Activated naive CD4-positive, alpha-beta T cell treated with anti-CD3 and anti-CD28 coated beads, Interleukin-2, amount 50 U/mL, for 72 hours (primary cell): ENCODE measurements at regions not wholly inside any gene's neighbourhood (a gene's known extent, or its start where the extent isn't known, plus 50 kb on each side); places are given as distances from the start of the nearest gene placed in this dataset.

ENCODE experiments used
- ATAC-seq, 2 donors: fragments of 150-1000 bp; cut with Tn5 transposase; 2 replicates each; pipeline ENCODE4 v1.10.0; 2021; ENCODE audit warnings: mild to moderate bottlenecking in 2 of 2, moderate library complexity in 2 of 2
- DNase-seq, 2 donors: peaks; one replicate each; pipeline ENCODE4 v3.0.0; 2021 to 2022; ENCODE audit warnings: low spot score in 2 of 2
- H3K27ac Mint-ChIP-seq, 2 donors: one replicate each; pipeline ENCODE4 v1.8.0; 2022; ENCODE audit warnings: mild to moderate bottlenecking in 2 of 2, mixed read lengths in 2 of 2
- H3K36me3 Mint-ChIP-seq, 2 donors: one replicate each; pipeline ENCODE4 v1.8.0; 2022; ENCODE audit warnings: mixed read lengths in 2 of 2
- H3K9me3 Mint-ChIP-seq, 2 donors: one replicate each; pipeline ENCODE4 v1.8.0; 2022; ENCODE audit warnings: mixed read lengths in 2 of 2

- H3K9me3 Mint-ChIP-seq = no peaks in the 10 kb centered on the region
- no peak for ATAC-seq
- no peaks in the 10 kb centered on the region for H3K36me3 Mint-ChIP-seq
- DNase-seq = no peak
- H3K27ac Mint-ChIP-seq = no peak overlapping the region
Measured at GRCh38 chr10:130834573-130834972, 476.9 kb downstream of the TCERG1L start.

DNA sequence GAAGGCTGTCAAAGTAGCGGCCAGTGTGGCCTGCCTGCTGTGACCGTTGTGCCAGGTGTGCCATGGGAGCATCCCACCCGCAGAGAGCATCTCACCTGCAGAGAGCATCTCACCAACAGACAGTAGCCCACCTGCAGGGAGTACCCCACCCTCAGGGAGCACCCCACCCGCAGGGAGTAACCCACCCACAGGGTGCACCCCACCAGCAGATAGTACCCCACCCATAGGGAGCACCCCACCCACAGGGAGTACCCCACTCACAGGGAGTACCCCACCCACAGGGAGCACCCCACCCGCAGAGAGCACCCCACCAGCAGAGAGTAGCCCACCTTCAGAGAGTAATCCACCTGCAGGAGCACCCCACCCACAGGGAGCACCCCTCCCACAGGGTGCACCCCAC lies 476.5 kb downstream of the TCERG1L start:
- H3K9me3 Mint-ChIP-seq = no peaks in the 10 kb centered on the region
- no peaks in the 10 kb centered on the region for H3K36me3 Mint-ChIP-seq
- no peak overlapping the region for H3K27ac Mint-ChIP-seq
- no peak for DNase-seq
- no peak for ATAC-seq

- no peaks in the 10 kb centered on the region for H3K36me3 Mint-ChIP-seq
- no peak for DNase-seq
- H3K27ac Mint-ChIP-seq = no peak overlapping the region
- no peaks in the 10 kb centered on the region for H3K9me3 Mint-ChIP-seq
- no peak for ATAC-seq
Measured at GRCh38 chr10:130836344-130836743, 475.2 kb downstream of the TCERG1L start.

GRCh38 chr10:130843051-130843653 lies 468.4 kb downstream of the TCERG1L start:
- H3K27ac Mint-ChIP-seq = no peak overlapping the region
- H3K9me3 Mint-ChIP-seq = no peaks in the 10 kb centered on the region
- ATAC-seq = no peak
- H3K36me3 Mint-ChIP-seq = no peaks in the 10 kb centered on the region
- no peak for DNase-seq

GRCh38 chr10:130844310-130844709 lies 467.2 kb downstream of the TCERG1L start:
- no peak overlapping the region for H3K27ac Mint-ChIP-seq
- no peaks in the 10 kb centered on the region for H3K9me3 Mint-ChIP-seq
- ATAC-seq (no peak), DNase-seq (no peak)
- no peaks in the 10 kb centered on the region for H3K36me3 Mint-ChIP-seq

- no peak overlapping the region for H3K27ac Mint-ChIP-seq
- no peaks in the 10 kb centered on the region for H3K36me3 Mint-ChIP-seq
- ATAC-seq (no peak), DNase-seq (no peak)
- peaks cover 11 to 12% of the 10 kb centered on the region in 2 donors for H3K9me3 Mint-ChIP-seq
Measured at GRCh38 chr10:130847170-130847569, 464.4 kb downstream of the TCERG1L start.

- ATAC-seq (no peak), DNase-seq (no peak)
- Mint-ChIP-seq H3K27ac (no peak overlapping the region), H3K36me3 (peaks cover 9 to 10% of the 10 kb centered on the region in 2 donors), H3K9me3 (peaks cover 19 to 20% of the 10 kb centered on the region in 2 donors)
Measured at GRCh38 chr10:130848855-130849254, 462.7 kb downstream of the TCERG1L start.

DNA sequence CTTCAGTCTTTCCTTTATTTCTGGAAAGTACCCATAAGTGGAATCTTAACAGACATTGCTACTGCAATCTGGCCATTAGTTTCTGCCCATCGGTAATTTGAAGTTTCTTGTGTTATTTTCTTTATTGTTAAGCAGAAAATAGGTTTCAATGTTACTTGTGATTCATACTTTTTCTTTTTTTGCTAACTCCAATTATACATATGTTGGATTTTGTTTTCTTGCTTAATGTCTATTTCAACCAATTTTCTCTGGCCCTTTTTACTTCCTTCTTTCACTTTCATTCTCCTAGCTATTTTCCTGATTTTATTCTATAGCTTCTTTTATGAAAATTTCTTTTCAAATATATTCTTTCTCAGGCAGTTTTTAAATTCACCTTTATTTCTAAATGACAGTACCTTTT lies 457.4 kb downstream of the TCERG1L start:
- no peak for ATAC-seq
- DNase-seq = no peak
- Mint-ChIP-seq H3K27ac (no peak overlapping the region), H3K36me3 (peaks cover 28 to 35% of the 10 kb centered on the region in 2 donors), H3K9me3 (peaks cover 38% of the 10 kb centered on the region in 2 donors)

GRCh38 chr10:130857631-130858295 lies 453.8 kb downstream of the TCERG1L start:
- no peak overlapping the region for H3K27ac Mint-ChIP-seq
- no peak for DNase-seq
- peaks cover 26 to 33% of the 10 kb centered on the region in 2 donors for H3K36me3 Mint-ChIP-seq
- H3K9me3 Mint-ChIP-seq = peaks cover 26% of the 10 kb centered on the region in 2 donors
- ATAC-seq = no peak

GRCh38 chr10:130858626-130859025 lies 452.9 kb downstream of the TCERG1L start:
- peaks cover 18 to 25% of the 10 kb centered on the region in 2 donors for H3K36me3 Mint-ChIP-seq
- no peak for ATAC-seq

DNA sequence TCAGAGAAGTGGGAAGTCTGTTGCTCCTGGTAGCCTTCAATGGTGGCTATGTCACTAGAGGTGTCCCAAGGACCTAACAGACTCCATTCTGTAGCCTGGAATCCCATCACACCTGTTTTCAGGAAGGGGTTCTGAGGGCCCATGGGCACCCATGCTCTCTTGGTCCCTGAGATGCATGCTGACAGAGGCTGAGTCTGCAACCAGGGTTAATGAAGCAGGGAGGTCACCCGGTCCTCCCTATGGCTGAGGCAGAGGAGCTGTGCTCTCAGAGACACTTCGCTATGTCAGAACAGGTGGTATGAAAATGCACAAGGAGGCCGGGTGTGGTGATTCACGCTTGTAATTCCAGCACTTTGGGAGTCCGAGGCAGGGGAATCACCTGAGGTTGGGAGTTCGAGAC lies 452.1 kb downstream of the TCERG1L start:
- Mint-ChIP-seq H3K36me3 (peaks cover 14 to 20% of the 10 kb centered on the region in 2 donors), H3K9me3 (peaks cover 13 to 15% of the 10 kb centered on the region in 2 donors), H3K27ac (no peak overlapping the region)
- ATAC-seq (no peak), DNase-seq (no peak)

More at GRCh38 chr10:130858626-130859025, 452.9 kb downstream of the TCERG1L start:
- Mint-ChIP-seq H3K27ac (no peak overlapping the region), H3K9me3 (peaks cover 18 to 19% of the 10 kb centered on the region in 2 donors)
- DNase-seq = no peak

DNA sequence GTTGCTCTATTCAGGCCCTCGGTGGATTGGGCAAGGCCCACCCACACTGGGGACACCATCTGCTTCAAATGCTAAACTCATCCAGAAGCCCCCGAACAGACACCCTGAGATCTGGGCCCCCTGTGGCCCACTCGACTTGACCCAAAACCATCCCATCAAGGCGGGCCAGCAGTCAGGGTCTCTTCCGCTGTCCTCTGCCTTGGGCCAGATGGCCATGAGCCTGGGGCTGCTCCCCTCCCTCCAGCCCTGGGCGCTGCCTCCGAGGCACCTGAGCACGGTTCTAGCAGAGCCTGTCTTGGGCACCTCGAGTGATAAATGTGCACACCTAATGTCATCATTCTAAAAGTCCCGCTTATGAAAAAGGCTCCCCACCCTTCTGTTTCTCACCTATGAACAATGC lies 449.4 kb downstream of the TCERG1L start:
- ATAC-seq (no peak), DNase-seq (no peak)
- Mint-ChIP-seq H3K27ac (no peak overlapping the region), H3K36me3 (peaks cover 0 to 5% of the 10 kb centered on the region in 2 donors), H3K9me3 (no peaks in the 10 kb centered on the region)

DNA sequence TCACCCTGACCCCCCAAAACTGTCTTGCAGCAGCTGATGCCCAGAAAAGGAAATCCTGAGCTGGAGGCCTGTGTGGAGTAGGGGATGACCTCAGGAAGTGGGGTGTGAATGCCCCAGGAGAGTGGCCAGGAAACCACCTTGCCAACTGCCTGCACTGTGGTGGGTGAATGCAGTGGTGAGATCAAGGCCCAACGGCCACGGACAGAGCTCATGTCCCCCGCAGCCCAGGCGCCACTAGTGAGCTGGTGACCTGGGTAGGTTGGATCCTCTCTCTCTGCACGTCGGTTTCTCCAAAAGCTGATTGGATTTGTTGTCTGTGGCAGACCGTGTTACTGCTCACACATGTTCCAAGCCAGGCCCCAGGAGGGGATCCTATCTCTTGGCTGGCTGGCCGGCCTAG lies 448.9 kb downstream of the TCERG1L start:
- Mint-ChIP-seq H3K36me3 (peaks cover 0 to under 1% of the 10 kb centered on the region in 2 donors), H3K9me3 (no peaks in the 10 kb centered on the region), H3K27ac (no peak overlapping the region)
- ATAC-seq (no peak), DNase-seq (no peak)

GRCh38 chr10:130863044-130863443 lies 448.5 kb downstream of the TCERG1L start:
- H3K36me3 Mint-ChIP-seq = no peaks in the 10 kb centered on the region
- no peaks in the 10 kb centered on the region for H3K9me3 Mint-ChIP-seq
- no peak for DNase-seq
- H3K27ac Mint-ChIP-seq = no peak overlapping the region
- ATAC-seq = no peak

- Mint-ChIP-seq H3K27ac (no peak overlapping the region), H3K9me3 (no peaks in the 10 kb centered on the region), H3K36me3 (no peaks in the 10 kb centered on the region)
- ATAC-seq = no peak
- no peak for DNase-seq
Measured at GRCh38 chr10:130864961-130865818, 446.3 kb downstream of the TCERG1L start.

DNA sequence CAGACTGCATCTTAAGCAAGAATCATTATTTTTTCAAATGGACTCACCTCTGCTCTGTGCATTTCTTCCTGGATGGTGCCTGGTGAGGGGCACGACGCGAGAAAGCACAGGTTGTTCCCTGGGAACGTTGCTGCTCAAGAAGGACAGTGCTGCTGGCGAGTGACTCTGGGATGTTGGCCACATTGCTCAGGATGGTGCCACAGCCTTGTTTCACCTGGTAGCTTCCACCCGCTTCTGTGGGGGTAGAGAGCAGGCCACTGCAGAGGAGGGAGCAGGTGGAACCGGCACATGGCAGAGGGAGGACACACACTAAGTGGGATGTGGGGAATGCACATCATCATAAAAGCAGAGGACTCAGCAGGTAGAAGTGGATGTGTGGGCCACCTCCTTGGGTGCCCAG lies 444.7 kb downstream of the TCERG1L start:
- Mint-ChIP-seq H3K27ac (no peak overlapping the region), H3K36me3 (no peaks in the 10 kb centered on the region), H3K9me3 (no peaks in the 10 kb centered on the region)
- DNase-seq (no peak), ATAC-seq (no peak)

DNA sequence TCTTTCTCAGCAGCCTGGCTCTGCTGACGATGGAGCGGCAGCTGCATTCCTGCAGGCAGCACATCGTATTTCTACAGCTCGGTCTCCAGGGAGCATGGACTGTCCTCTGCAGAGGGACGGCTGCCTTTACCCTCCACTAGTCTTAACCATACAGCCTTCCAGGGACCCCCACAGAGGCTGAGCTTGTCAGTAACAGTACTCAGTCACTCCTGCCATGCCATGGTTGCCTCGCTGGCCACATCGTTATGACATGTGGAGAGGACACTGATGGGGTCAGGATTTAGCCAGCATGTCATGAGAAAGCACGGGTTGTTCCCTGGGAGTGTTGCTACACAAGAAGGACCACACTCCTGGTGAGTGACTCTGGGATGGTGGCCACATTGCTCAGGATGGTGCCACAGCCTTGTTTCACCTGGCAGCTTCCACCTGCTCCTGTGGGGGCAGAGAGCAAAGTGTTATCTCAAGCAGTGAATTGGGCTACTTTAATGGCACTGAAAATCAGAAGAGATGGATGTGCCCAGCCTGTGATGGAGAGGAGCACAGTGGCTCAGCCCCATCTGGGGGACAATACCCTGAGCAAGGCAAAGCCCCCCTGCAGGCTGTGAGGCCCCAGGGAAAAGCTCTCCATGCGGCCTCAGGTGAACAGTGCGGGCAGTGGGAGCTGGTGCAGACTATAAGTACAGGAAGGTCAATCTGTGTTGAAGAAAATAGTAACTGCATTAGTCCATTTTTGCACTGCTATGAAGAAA lies 443.9 kb downstream of the TCERG1L start:
- Mint-ChIP-seq H3K36me3 (no peaks in the 10 kb centered on the region), H3K27ac (no peak overlapping the region), H3K9me3 (no peaks in the 10 kb centered on the region)
- no peak for DNase-seq
- no peak for ATAC-seq
